HG03280 (cell line): ENCODE measurements at regions not wholly inside any gene's neighbourhood (a gene's known extent, or its start where the extent isn't known, plus 50 kb on each side); places are given as distances from the start of the nearest gene placed in this dataset.

ENCODE experiments used
- ATAC-seq: cut with Tn5 transposase; IDR thresholded peaks from one replicate; pipeline ENCODE4 v1.9.1; 2021; ENCODE audit warnings: mild to moderate bottlenecking, moderate library complexity; ENCODE audit not compliant: unreplicated experiment

- no peak for ATAC-seq
Measured at GRCh38 chr16:85429776-85430522, 183.2 kb upstream of the GSE1 start.

- no peak for ATAC-seq
Measured at GRCh38 chr16:85430523-85431421, 182.3 kb upstream of the GSE1 start.

DNA sequence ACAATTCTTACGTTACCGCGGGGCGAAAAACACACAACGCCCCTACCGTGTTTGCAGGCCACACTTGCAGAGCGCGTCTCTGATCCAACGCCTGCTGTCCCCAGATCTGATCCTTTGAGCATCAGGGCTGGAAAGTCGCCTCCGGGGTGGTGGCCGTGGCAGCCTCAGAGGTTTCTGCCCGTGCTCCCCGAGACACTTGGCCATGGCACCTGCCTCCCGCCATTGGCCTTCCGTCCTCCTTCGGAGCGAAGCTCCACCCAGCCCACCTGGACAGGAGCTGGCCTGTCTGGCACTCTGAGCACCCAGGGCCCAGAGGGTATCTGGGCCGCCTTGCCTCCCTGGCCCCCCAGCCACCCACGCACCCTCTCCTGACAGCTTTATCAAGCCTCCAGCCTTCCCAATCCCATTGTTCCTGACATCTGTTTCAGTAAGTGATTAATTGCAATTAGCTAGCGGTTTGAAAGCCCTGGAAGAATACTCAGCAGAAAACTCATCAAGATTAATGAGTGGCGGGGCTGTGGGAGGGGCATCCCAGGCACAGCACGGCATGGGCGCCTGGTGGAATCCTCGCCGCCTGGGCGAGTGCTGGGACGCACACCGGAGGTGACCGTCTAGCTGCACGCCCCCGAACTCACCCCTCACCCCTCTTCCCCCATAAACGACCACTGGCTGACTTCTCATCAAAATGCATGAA is 181.5 kb upstream of the GSE1 start:
- ATAC-seq, result no peak

DNA sequence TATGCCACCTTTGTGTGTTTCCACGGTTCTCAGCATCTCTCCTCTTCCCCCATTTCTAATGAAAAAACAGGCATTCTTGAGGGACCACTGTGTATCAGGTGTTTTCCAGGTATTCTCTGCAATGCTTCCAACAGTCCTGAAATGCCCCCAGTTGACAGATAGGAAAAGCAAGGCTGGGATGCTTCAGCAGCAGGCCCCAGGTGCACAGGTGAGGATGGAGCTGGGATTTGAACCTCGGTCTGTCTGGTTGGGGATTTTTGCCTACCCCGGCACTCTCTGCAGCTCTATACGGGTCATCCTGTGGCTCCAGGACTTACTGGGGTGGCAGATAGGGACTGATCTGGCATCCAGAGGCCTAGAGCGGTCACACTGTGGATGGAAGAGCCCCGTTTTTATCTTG is 180.5 kb upstream of the GSE1 start:
- no peak for ATAC-seq

DNA sequence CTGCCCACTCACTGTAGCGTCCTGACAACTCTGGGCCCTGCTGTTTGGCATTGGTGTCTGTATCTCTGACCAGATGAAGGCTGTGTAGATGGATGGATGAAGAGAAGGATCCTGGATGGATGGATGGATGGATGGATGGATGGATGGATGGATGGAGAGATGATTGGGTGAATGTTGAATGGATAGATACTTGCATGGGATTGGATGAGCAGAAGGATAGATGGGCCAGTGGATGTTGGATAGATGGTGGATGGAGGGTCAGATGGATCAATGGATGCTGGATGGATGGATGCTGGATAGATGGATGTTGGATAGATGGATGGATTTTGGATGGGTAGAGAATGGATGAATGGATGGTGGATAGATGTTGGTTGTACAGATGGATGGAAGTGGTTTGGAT is 179.6 kb upstream of the GSE1 start:
- ATAC-seq, result no peak

DNA sequence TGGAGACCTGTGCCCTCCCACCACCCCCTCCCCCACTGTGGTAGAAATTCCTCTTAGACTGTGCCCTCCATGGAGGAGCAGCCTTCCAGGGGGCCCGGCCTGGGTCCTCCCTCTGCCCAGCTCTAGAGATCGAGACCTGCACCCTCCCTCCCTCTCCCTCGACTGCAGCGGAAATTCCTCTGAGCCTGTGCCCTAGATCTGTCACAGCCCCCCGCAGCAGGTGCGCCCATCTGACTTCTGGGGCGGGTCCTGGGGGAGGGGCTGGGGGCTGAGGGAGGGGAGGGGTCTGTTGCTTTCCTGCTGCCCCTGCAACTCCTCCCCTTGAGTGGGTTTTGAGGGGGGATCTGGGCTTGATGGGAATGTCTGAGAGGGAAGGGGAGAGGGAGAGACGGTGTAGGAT is 177.8 kb upstream of the GSE1 start:
- ATAC-seq, result no peak

DNA sequence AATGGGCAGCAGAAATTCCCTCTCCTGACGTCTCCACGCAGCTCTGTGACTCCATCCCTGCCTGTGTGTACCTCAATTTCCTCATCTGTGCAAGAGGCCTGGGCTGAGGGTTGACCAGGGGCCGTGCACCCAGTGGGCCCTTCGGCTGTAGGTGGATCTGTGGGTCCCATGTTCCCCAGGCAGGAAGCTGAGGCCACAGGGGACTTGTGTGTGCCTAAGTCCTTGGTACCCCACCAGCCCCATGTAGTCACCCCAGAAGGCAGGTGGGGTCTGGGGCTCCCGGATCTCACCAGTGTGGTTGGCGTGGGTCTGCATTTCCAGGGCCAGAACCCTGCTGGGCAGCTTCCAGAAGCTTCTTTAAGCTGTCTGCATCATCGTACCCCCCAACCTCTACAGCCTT is 177.4 kb upstream of the GSE1 start:
- no peak for ATAC-seq

DNA sequence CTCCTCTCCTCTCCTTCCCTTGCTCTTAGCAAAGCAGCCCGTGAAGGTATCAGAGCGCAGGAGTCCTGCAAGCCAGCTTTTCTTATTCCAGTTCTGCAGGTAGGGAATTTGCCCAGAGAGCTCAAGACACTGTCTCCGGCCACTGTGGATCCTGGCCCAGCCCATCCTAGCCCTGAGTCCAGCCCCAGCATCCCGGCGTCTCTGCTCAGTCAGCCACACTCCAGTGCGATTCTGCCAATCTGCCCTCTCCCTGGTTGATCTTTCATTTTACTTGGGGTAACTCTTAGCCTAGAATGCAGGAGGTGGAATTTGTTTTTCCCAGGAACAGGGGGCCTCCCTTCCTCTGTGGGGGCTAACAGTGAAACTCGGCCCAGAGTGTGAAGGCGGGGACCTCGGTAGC is 176.9 kb upstream of the GSE1 start:
- no peak for ATAC-seq

DNA sequence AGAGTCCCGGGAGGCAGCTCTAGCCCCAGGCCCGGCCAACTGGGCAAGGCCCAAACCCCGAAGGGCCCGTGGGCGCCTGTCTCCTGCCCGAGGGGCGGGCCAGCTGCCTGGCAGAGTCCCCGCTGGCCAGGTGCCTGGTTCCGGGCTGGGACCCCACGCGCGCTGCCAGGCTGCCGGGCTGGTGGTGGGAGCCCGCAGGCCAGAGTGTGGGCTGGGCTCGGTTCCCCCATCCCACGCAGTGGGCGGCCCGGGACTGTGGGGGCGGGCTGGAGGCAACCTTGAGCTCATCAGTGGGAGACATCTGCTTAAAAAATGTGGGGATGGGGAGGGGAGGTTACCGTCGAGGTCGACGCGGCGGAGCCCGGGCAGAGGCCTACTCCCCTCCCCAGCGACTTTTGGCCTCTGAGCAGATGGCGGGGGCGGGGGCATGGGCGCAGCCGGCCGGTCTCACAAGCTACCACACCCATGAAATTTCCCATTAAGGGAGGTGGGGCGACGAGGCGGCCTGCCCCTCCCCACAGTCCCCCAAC is 176.4 kb upstream of the GSE1 start:
- ATAC-seq, result no peak

GRCh38 chr16:85437166-85438052 is 175.7 kb upstream of the GSE1 start:
- no peak for ATAC-seq

GRCh38 chr16:85438981-85439685 is 174.0 kb upstream of the GSE1 start:
- ATAC-seq, result no peak

GRCh38 chr16:85440744-85441143 is 172.4 kb upstream of the GSE1 start:
- ATAC-seq, result no peak

- no peak for ATAC-seq
Measured at GRCh38 chr16:85441189-85441889, 171.8 kb upstream of the GSE1 start.

DNA sequence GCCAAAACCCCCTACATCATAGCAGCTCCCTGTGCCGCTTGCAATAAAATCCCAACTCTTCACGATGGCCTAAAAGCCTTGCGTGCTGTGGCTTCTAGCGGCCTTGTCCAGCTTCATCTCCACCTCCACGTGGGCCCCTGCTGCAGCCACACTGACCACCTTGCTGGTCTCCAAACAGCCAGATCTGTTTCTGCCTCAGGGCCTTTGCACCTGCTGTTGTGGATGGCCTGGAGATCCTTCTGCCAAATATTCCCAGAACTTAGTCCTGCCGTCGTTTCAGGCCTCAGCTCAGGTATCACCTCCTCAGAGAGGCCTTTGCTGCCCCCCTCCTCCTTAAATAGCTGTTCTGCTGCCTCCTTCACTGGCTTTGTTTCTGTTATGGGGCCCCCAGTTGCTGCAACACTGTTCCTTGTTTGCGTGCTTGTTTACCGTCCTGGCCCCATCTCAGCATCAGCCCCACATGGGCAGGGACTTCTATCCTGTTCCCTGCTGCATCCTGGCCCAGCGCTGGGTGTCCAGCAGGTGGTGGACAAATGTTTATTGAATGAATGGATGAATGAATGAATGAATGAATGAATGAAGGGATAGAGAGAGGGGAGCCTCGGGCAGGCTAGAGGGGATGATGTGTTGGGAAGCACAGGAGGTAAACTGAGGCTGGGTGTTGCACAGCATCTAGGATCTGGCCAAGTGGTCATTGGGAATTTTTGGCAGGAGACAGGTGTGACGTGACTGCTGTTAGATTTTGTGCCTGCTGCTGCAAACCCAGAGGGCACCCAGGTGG is 171.0 kb upstream of the GSE1 start:
- ATAC-seq, result no peak

DNA sequence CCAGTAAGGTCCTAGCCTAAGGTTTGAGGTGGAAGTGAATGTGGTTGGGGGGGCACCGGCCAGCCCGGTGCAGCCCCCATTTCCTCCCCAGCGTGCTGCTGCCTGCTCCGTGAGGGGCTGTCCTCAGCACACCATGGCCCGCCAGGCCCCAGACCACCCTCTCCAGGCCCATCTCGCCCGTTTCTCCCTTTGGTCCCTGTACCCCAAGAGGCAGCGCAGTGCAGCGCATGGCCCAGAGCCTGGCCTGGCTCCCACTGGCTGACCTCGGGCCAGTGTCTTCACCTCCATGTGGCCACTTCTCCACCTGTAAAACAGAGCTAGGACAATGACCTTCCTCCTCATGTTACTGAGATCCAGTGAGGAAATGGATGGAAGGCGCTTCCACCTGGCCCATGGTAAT is 170.0 kb upstream of the GSE1 start:
- ATAC-seq, result no peak

GRCh38 chr16:85443531-85443930 is 169.6 kb upstream of the GSE1 start:
- ATAC-seq, result no peak

DNA sequence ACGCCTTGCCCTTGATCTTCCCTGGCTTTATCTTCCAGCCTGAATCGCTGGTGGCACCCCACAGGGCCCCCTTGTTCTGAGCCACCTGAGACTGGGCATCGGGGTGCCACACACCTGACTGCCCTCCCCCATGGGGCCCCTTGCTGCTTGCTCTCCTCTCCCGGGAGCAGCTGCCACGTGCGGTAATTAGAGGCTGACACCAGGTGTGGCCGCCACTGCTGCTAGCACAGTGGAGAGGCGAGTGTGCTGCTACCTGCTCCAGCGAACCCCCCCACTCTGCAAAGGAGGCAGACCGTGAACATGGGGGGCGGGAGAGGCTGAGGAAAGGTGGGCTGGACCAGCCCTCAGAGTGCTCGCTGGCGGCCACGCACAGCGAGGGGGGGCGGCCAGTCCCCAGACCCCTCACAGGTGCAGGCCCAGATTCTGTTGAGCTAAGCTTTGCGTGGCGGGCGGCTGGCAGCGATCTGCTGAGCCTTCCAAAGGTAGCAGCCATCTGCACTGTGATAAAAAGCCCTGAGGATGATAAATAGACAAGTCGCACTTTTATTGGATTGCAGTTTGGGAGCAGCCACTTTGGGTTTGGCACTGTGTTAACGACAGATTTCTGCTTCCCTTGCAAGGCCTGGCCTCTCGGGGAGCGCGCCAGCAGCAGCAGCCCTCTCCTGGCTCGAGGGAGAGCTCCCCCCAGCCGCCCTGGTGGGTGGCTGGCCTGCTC is 167.9 kb upstream of the GSE1 start:
- ATAC-seq, result no peak

DNA sequence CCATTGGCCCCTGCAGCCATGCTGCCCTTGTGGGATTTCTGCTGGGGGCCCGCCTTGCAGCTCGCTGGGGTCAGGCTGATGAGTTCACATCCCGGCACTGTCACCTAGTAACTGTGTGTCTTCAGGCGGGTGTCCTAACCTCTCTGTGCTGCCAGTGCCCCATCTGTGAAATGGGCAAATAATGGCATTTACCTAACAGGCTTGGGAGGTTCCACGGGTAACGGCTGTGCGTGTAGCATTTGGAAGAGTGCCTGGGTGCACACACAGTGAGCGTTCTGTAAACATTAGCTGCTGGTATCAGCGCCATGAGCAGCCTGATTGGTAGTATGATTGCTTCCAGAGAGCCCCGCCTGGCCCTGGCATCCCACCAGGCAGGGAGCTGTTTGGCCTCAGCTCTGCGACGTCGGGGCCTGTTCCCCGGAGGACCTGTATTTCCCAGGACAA is 167.3 kb upstream of the GSE1 start:
- ATAC-seq, result no peak
